Adrenal gland (tissue), 5 donors: ENCODE measurements at regions not wholly inside any gene's neighbourhood (a gene's known extent, or its start where the extent isn't known, plus 50 kb on each side); places are given as distances from the start of the nearest gene placed in this dataset.

Source experiments
- CTCF ChIP-seq, 6 experiments: fragments of 450-650 bp in 4 of 6; fragments of 200-600 bp in 2 of 6; sonication (generic) in 1 of 6; IDR thresholded peaks; 1 replicate in 5 of 6; 2 replicates in 1 of 6; pipeline versions ENCODE4 v1.5.1 to v1.8.0; 2016 to 2021; ENCODE audit warnings: antibody characterized with exemption in 6 of 6, mild to moderate bottlenecking in 2 of 6, moderate library complexity in 1 of 6
- POLR2A ChIP-seq, 2 donors: fragments of 450-650 bp; IDR thresholded peaks; one replicate each; pipeline ENCODE4 v1.6.1; 2017; ENCODE audit warnings: antibody characterized with exemption in 2 of 2, mild to moderate bottlenecking in 2 of 2, moderate library complexity in 1 of 2
- donor health status: DM: no; HTN: no; CAD: no.

- TF ChIP-seq CTCF (IDR thresholded peaks at IDR 0.05) (no peak), POLR2A (IDR thresholded peaks at IDR 0.05) (no peak)
Measured at GRCh38 chr2:109046925-109047508, 58.0 kb upstream of the EDAR start.
